Iris pigment epithelial cell (primary cell): ENCODE measurements at regions not wholly inside any gene's neighbourhood (a gene's known extent, or its start where the extent isn't known, plus 50 kb on each side); places are given as distances from the start of the nearest gene placed in this dataset.

Source experiments
- DNase-seq: peaks from one replicate; pipeline ENCODE4 v3.0.0-alpha.2; 2011; ENCODE audit warnings: low read depth

- DNase-seq, result no peak
Measured at GRCh38 chr17:68740555-68741447, 139.6 kb upstream of the FAM20A start.

- DNase-seq, result peak; percentile 57
Measured at GRCh38 chr17:68737761-68738443, 136.7 kb upstream of the FAM20A start.

GRCh38 chr17:68734931-68735330 lies 133.8 kb upstream of the FAM20A start:
- DNase-seq, result no peak

- DNase-seq, result no peak
Measured at GRCh38 chr17:68734187-68734900, 133.2 kb upstream of the FAM20A start.

- DNase-seq, result peak; percentile 66
Measured at GRCh38 chr17:68733241-68734176, 132.3 kb upstream of the FAM20A start.

- no peak for DNase-seq
Measured at GRCh38 chr17:68732301-68732749, 131.2 kb upstream of the FAM20A start.

- no peak for DNase-seq
Measured at GRCh38 chr17:68731465-68731864, 130.3 kb upstream of the FAM20A start.

GRCh38 chr17:68719431-68719830 lies 118.3 kb upstream of the FAM20A start:
- DNase-seq, result peak; percentile 35

- DNase-seq, result no peak
Measured at GRCh38 chr17:68718926-68719325, 117.8 kb upstream of the FAM20A start.

GRCh38 chr17:68718465-68718864 lies 117.3 kb upstream of the FAM20A start:
- no peak for DNase-seq

- no peak for DNase-seq
Measured at GRCh38 chr17:68714676-68715075, 113.5 kb upstream of the FAM20A start.

GRCh38 chr17:68711858-68712257 lies 110.7 kb upstream of the FAM20A start:
- DNase-seq, result peak; percentile 85

GRCh38 chr17:68710976-68711375 lies 109.8 kb upstream of the FAM20A start:
- DNase-seq, result peak; percentile 18

GRCh38 chr17:68710035-68710780 lies 109.0 kb upstream of the FAM20A start:
- peak; percentile 78 for DNase-seq

- DNase-seq, result no peak
Measured at GRCh38 chr17:68709461-68709860, 108.3 kb upstream of the FAM20A start.

GRCh38 chr17:68707031-68707430 lies 105.9 kb upstream of the FAM20A start:
- DNase-seq, result peak; percentile 94

- DNase-seq, result no peak
Measured at GRCh38 chr17:68706356-68706920, 105.3 kb upstream of the FAM20A start.

- no peak for DNase-seq
Measured at GRCh38 chr17:68705714-68706076, 104.5 kb upstream of the FAM20A start.

GRCh38 chr17:68704871-68705713 lies 103.9 kb upstream of the FAM20A start:
- DNase-seq, result peak; percentile 93
